Naive B cell (primary cell): ENCODE measurements at regions not wholly inside any gene's neighbourhood (a gene's known extent, or its start where the extent isn't known, plus 50 kb on each side); places are given as distances from the start of the nearest gene placed in this dataset.

Source experiments
- ATAC-seq, 2 donors: fragments of 150-1000 bp; cut with Tn5 transposase; 2 replicates each; pipeline ENCODE4 v1.10.0; 2021; ENCODE audit warnings: low read depth in 2 of 2, mild to moderate bottlenecking in 2 of 2, moderate library complexity in 2 of 2
- DNase-seq: peaks from one replicate; pipeline ENCODE4 v3.0.0; 2022
- H3K27ac Mint-ChIP-seq, 6 donors: one replicate each; pipeline ENCODE4 v1.8.0; 2020 to 2022; ENCODE audit warnings: mild to moderate bottlenecking in 6 of 6, mixed read lengths in 6 of 6, moderate library complexity in 5 of 6, inconsistent platforms in 2 of 6
- H3K27me3 Mint-ChIP-seq, 3 donors: one replicate each; pipeline ENCODE4 v1.8.0; 2021 to 2022; ENCODE audit warnings: mixed read lengths in 3 of 3, mild to moderate bottlenecking in 1 of 3
- H3K36me3 Mint-ChIP-seq, 2 donors: one replicate each; pipeline ENCODE4 v1.8.0; 2020 to 2022; ENCODE audit warnings: mixed read lengths in 2 of 2, inconsistent platforms in 1 of 2, mild to moderate bottlenecking in 1 of 2
- H3K4me1 Mint-ChIP-seq, 3 donors: one replicate each; pipeline ENCODE4 v1.8.0; 2020 to 2022; ENCODE audit warnings: mixed read lengths in 3 of 3, inconsistent platforms in 1 of 3, mild to moderate bottlenecking in 1 of 3, moderate library complexity in 1 of 3
- H3K4me3 Mint-ChIP-seq, 8 donors: one replicate each; pipeline ENCODE4 v1.8.0; 2020 to 2022; ENCODE audit warnings: mild to moderate bottlenecking in 8 of 8, mixed read lengths in 8 of 8, moderate library complexity in 8 of 8, inconsistent platforms in 2 of 8
- H3K9me3 Mint-ChIP-seq, 7 donors: one replicate each; pipeline ENCODE4 v1.8.0; 2020 to 2022; ENCODE audit warnings: mixed read lengths in 7 of 7, mild to moderate bottlenecking in 5 of 7, inconsistent platforms in 2 of 7, moderate library complexity in 1 of 7

DNA sequence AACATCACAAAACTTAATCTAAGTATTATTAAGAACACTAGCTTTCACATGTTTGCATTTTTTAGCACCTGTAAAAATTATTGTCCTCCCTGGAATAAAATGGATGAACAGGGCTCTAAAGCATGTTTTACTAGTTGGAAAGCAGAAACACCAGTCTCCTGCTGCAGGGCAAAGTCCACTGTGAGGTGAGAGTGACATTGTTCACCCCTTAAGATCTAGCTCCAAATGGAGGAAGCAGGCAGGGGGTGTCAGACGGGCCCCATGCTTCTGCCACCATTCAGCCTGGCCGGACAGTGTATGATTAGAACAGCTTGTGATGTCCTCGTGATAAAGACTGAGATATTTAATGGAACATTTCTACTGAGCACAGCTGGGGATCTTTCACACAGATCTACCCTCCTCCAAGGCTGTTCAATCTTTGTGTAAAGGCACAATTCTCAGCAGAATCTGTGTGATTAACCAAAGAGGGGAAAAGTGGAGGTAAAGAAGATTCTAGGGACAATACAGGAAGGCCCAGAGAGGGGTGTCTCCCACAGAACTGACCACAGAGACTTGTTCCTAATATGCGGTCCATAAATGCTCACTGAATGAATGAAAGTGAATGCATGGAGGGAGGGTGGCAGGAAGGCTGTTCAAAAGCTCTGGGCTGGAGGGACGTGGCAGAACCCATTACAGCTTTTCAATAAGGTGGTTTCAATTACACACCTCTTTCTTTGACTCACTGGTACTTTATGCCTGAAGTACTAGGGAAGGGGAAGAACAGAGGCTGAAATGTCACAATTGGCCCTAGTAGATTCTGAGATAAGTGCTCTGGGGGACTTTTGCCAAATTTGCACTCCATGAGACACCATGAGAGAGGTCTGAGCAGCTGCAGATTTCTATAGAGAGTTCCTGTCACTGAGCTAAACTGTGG is 239.1 kb upstream of the ARHGAP20 start:
- H3K4me1 Mint-ChIP-seq, result no peaks in the 10 kb centered on the region
- peaks cover 8 to 22% of the 10 kb centered on the region in 2 donors for H3K36me3 Mint-ChIP-seq
- H3K4me3 Mint-ChIP-seq, result no peak overlapping the region
- H3K27me3 Mint-ChIP-seq, result peaks cover 0 to 11% (median 4%) of the 10 kb centered on the region in 3 donors
- peaks cover 0 to 8% (median 2%) of the 10 kb centered on the region in 7 donors for H3K9me3 Mint-ChIP-seq
- DNase-seq (no peak), ATAC-seq (no peak)
- H3K27ac Mint-ChIP-seq, result peak overlapping the region in 4 of 6 donors; percentile 18 to 41 (median 28)

DNA sequence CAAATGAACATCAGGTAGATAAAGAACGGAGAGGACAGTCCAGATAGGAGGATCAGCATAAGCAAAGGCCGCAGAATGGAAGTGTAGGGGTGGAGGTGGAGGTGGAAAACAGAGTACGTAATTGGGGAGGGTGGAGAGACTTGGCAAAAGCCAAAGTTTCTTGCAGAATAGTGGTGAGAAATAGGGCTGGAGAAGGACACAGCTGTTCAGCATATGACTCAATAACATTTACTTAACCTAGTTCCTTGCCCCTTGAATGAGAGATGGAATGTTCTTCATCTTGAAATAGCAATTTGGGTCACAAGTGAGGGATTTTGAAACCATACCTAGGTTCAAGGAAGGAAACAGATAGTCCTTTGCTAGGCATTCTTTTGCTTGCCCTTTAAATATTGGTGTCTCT is 235.9 kb upstream of the ARHGAP20 start:
- peaks cover 8 to 22% of the 10 kb centered on the region in 2 donors for H3K36me3 Mint-ChIP-seq
- H3K4me1 Mint-ChIP-seq, result no peaks in the 10 kb centered on the region
- DNase-seq (no peak), ATAC-seq (no peak)
- H3K27ac Mint-ChIP-seq, result no peak overlapping the region
- H3K9me3 Mint-ChIP-seq, result peaks cover 0 to 8% (median 3%) of the 10 kb centered on the region in 7 donors
- H3K27me3 Mint-ChIP-seq, result peaks cover 4 to 8% (median 7%) of the 10 kb centered on the region in 3 donors
- H3K4me3 Mint-ChIP-seq, result no peak overlapping the region

DNA sequence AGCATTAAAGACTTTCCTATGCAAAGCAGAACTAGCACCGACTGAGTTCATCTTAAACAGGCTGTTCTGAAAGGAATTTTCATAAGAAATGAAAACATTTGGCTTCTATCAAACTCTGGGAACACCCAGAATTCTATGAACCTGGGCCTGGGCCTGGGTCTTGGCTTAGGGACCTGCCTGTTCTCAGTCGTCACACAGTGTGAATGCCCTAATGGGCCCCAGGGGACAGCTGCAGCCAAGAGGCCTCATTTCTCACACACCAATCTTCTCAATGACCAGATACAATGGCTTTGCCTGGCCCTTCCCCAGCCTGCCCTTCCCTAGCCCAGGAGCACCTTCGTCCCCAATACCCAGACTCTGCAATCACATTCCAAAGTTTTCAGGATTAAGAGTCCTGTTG is 234.9 kb upstream of the ARHGAP20 start:
- Mint-ChIP-seq H3K27me3 (peaks cover 4 to 8% (median 7%) of the 10 kb centered on the region in 3 donors), H3K27ac (no peak overlapping the region), H3K4me3 (no peak overlapping the region), H3K36me3 (peaks cover 8 to 22% of the 10 kb centered on the region in 2 donors), H3K9me3 (peaks cover 0 to 8% (median 3%) of the 10 kb centered on the region in 7 donors), H3K4me1 (no peaks in the 10 kb centered on the region)
- DNase-seq, result no peak
- ATAC-seq, result no peak

DNA sequence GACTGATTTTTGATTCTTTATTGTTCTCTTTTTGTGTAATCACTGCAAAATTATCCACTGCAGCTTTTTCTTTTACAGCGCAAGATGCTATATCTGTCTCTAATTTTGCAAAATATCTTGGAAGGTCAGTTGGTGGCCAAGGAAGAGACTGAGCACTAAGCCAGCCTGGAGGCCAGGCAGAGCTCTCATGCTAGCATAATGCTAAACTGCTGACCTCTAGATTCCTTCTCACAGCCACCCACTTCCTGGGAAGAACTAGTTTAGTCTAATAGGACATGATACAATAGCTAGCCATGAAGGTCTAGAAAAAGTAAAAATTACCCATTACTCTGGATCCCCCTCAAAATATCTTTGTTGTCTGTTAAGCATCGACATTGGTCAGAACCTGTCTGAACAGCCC is 227.2 kb upstream of the ARHGAP20 start:
- no peaks in the 10 kb centered on the region for H3K36me3 Mint-ChIP-seq

DNA sequence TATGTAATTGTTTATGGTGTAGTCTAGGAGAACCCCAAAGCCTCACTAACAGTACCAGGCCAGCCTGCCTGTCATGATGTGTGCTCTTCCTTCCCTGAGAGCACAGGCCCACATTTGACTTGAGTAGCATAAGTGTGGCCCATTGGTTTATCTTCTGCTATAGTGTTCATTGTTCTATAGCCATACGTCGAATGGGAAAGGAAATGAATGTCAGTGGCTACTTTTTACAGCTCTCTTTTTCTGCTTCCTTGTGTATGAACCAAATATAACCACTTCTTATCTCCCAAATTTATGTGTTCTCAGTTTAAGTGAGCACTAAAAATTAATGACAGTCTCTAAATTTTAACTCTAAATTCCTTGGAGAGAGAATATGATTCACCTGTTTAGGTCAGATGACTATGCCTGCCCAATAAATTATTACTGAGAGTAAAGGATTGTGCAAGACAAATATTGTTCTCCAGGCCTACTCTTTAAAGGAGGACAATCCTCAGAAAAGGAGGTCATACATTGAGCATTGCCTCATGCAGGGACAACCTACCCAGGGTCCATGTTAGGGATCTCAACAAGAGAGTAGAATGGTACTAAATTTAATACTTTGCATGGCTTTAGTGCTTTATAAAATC is 222.9 kb upstream of the ARHGAP20 start:
- DNase-seq, result no peak
- H3K27me3 Mint-ChIP-seq, result no peaks in the 10 kb centered on the region
- no peak overlapping the region for H3K27ac Mint-ChIP-seq
- no peaks in the 10 kb centered on the region for H3K36me3 Mint-ChIP-seq
- H3K4me1 Mint-ChIP-seq, result peaks cover 0 to 4% (median under 1%) of the 10 kb centered on the region in 3 donors
- H3K4me3 Mint-ChIP-seq, result no peak overlapping the region
- ATAC-seq, result no peak
- H3K9me3 Mint-ChIP-seq, result peaks cover 0 to 1% (median 0%) of the 10 kb centered on the region in 7 donors

More for the DNA sequence above, 227.2 kb upstream of the ARHGAP20 start:
- Mint-ChIP-seq H3K4me3 (no peak overlapping the region), H3K27me3 (peaks cover 0 to under 1% (median 0%) of the 10 kb centered on the region in 3 donors), H3K27ac (no peak overlapping the region), H3K4me1 (no peaks in the 10 kb centered on the region), H3K9me3 (peaks cover 0 to 1% (median 0%) of the 10 kb centered on the region in 7 donors)
- DNase-seq (no peak), ATAC-seq (no peak)

DNA sequence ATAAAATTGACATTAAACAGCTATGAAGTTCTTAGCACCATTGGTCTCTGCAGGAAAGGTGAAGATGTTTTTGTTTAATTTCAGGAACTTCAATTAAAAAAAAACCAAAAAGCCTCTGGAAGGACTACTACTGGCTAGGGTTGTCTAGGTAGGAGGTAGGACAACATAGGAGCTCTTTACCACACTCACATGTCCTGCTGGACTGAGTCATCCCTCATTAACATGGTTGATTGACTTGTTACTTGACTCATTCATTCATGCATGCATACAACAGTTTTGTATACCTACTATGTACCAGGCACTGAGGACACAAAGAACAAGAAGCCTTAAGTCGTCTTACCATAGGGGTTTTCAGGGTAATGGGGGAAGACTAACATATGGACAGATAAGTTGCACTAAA is 216.9 kb upstream of the ARHGAP20 start:
- H3K4me1 Mint-ChIP-seq, result peaks cover 0 to 9% (median 5%) of the 10 kb centered on the region in 3 donors
- peaks cover 0 to 5% of the 10 kb centered on the region in 2 donors for H3K36me3 Mint-ChIP-seq
- H3K27ac Mint-ChIP-seq, result no peak overlapping the region
- ATAC-seq, result no peak
- peaks cover 0 to 9% (median 4%) of the 10 kb centered on the region in 3 donors for H3K27me3 Mint-ChIP-seq
- no peak for DNase-seq
- no peak overlapping the region for H3K4me3 Mint-ChIP-seq
- peaks cover 0 to 2% (median 1%) of the 10 kb centered on the region in 7 donors for H3K9me3 Mint-ChIP-seq

DNA sequence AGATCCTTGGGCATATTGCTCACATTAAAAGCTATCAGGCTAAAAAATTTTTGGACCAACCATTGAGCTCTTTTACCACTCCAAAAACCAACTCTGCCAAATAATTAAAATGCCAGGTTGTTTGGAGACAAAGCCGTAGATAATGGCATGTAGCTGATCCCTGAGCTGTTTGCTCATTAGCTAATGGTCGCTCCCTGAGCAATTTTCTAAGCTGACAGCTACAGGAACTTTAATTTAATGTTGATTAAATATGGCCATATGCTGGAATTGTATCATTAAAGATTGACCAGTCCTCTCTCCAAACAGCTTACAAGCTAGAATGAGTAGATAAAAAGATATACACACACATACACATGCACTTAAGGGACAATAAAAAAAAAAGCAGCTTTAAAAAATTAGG is 216.2 kb upstream of the ARHGAP20 start:
- no peak overlapping the region for H3K27ac Mint-ChIP-seq
- H3K4me1 Mint-ChIP-seq, result peaks cover 0 to 9% (median 5%) of the 10 kb centered on the region in 3 donors
- H3K27me3 Mint-ChIP-seq, result peaks cover 0 to 9% (median 4%) of the 10 kb centered on the region in 3 donors
- peaks cover 0 to 2% (median 1%) of the 10 kb centered on the region in 7 donors for H3K9me3 Mint-ChIP-seq
- H3K4me3 Mint-ChIP-seq, result no peak overlapping the region
- DNase-seq (no peak), ATAC-seq (no peak)
- H3K36me3 Mint-ChIP-seq, result peaks cover 0 to 5% of the 10 kb centered on the region in 2 donors

DNA sequence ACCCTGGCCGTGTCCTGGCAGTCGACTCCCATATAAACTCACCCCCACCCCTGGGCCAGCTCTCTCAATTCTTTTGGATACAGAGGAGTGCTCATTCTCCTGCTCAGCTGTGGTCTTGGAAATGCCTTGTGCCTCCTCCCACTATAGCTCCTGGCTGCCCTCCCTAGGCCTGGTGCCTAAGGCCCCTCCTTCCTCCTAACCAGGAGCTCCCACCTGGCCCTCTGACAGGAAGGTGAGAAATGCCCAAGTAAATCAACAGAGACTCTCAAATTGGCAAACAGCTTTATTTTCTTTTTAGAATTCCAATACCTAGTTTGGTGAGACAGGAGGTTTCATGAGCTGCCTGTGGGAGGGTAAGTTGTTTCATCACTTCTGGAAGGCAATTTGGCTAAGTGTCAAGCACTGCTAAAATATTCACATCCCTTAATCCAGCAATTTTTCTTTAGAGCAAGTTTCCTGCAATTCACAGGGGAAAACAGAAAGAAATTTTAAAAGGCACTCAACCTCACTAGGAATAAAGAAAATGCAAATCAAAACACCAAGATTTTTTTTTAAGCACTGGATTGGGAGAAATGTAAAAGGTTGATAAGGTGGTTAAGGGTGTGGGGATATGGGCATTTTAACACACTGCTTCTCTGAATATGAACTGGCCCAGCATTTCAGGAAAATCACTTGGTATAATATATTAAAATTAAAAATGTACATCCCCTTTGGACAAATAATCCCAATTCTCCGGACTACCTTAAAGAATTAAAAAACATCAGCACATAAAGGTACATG is 209.7 kb upstream of the ARHGAP20 start:
- Mint-ChIP-seq H3K9me3 (peaks cover 0 to 6% (median 2%) of the 10 kb centered on the region in 7 donors), H3K27ac (peak overlapping the region in 1 of 6 donors; percentile 7), H3K27me3 (peaks cover 0 to 5% (median 4%) of the 10 kb centered on the region in 3 donors), H3K36me3 (peaks cover 4 to 5% of the 10 kb centered on the region in 2 donors), H3K4me3 (no peak overlapping the region), H3K4me1 (peaks cover 22 to 28% (median 28%) of the 10 kb centered on the region in 3 donors)
- no peak for ATAC-seq
- no peak for DNase-seq

DNA sequence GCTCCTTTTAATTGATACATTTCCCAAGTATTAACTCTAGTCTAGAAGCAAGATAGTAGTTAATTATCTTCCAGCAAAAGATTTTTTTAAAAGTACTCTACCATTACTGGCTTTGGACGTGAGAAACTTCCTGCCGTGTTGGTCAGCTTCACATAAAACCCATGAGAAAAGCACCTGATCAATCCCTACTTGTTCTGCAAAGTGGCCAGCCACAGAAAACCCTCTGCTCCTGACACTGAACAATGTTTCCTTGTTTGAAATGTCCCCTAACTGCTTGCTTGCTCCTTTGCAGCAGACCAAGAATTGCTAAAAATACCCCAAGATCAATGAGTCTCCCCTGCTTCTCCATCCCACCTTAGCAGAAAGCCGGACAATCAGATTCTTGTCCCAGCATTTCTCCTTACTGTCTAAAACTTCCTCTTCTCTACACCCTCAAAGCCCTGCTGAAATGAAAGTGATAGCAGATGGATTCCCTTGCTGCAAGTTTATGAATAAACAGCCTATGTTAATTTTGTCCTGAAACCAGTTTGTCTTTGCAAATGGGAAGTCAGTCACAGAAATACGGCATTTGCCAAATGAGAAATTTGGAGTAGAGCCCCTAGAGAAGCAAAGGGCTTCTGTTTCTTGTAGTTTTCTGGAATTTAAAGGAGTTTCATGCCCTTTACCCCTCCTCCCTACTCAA is 207.1 kb upstream of the ARHGAP20 start:
- ATAC-seq (peak; percentile 43 to 58), DNase-seq (peak; percentile 11)
- Mint-ChIP-seq H3K9me3 (peaks cover 0 to 10% (median 3%) of the 10 kb centered on the region in 7 donors), H3K4me1 (peaks cover 22 to 28% (median 28%) of the 10 kb centered on the region in 3 donors), H3K27me3 (no peaks in the 10 kb centered on the region), H3K36me3 (peaks cover 0 to 10% of the 10 kb centered on the region in 2 donors), H3K4me3 (peak overlapping the region in 5 of 8 donors; percentile 3 to 53 (median 40)), H3K27ac (peak overlapping the region in 1 of 6 donors; percentile 33)

DNA sequence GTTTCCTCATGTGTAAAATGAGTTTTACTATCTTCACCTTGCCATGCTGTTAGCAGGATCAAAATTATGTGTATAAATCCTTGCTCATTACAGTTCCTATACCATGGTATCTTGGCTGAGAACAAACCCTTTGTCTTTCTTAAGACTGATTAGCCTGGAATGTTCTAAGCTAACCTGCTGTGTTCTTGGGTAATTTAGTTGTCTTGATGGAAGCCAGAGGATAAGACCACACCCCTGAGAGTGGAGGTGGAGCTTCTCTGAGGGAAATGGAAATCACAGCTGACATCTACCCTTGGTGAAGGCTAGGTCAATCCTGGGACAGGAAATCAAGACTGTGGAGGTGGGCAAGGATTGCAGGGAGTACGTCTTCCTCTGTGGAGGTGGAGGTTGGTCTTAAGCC is 206.1 kb upstream of the ARHGAP20 start:
- Mint-ChIP-seq H3K4me3 (peak overlapping the region in 3 of 8 donors; percentile 43 to 68 (median 54)), H3K9me3 (peaks cover 0 to 10% (median 3%) of the 10 kb centered on the region in 7 donors), H3K36me3 (peaks cover 0 to 10% of the 10 kb centered on the region in 2 donors), H3K27ac (peak overlapping the region in 2 of 6 donors; percentile 4 to 26), H3K27me3 (no peaks in the 10 kb centered on the region), H3K4me1 (peaks cover 22 to 28% (median 28%) of the 10 kb centered on the region in 3 donors)
- DNase-seq (no peak), ATAC-seq (no peak)

DNA sequence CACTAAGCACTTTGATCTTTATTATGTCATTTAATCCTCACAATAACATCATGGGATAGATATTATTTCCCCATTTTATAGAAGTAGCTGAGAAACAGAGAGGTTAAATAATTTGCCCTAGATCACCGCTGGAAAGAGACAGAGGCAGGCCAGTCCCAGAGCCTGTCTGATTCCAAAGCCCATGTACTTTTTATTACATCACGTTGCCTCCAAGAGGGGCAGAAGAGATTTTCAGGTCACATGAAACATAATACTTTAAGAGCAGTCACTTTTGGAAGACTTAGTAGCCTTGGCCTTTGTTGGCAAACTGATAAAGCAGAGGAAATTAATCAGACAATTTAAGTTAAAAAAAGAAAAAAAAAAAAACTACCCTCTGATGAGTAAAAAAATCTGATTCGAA is 200.2 kb upstream of the ARHGAP20 start:
- Mint-ChIP-seq H3K9me3 (peaks cover 0 to 13% (median 4%) of the 10 kb centered on the region in 7 donors), H3K36me3 (peaks cover 0 to 13% of the 10 kb centered on the region in 2 donors), H3K27ac (no peak overlapping the region), H3K4me1 (peaks cover 14 to 16% (median 16%) of the 10 kb centered on the region in 3 donors), H3K27me3 (peaks cover 0 to 5% (median 0%) of the 10 kb centered on the region in 3 donors), H3K4me3 (no peak overlapping the region)
- ATAC-seq (no peak), DNase-seq (no peak)

DNA sequence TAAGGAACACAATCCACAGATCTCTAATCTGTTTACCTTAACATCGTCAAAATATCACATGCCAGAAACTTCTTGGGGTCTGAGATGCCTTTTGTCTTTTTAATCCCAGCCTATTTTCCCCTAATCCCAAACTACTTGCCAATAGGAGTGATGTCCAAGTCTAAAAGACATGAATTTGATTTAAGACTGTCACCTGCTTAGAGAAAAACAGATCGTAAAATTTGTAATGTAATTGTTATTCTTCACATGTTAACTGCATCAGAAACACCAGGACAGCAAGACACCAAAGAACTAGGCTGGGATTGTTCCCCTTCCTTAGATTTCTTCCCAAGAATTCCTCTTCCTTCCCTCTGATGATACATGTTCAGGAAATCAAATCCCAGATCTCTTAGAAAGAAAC is 198.1 kb upstream of the ARHGAP20 start:
- Mint-ChIP-seq H3K36me3 (peaks cover 0 to 17% of the 10 kb centered on the region in 2 donors), H3K27ac (no peak overlapping the region), H3K27me3 (peaks cover 0 to 5% (median 0%) of the 10 kb centered on the region in 3 donors), H3K4me3 (no peak overlapping the region), H3K4me1 (peaks cover 19 to 27% (median 25%) of the 10 kb centered on the region in 3 donors), H3K9me3 (peaks cover 0 to 11% (median 2%) of the 10 kb centered on the region in 7 donors)
- DNase-seq, result no peak
- ATAC-seq, result no peak
